HEK293 (cell line): ENCODE measurements at regions not wholly inside any gene's neighbourhood (a gene's known extent, or its start where the extent isn't known, plus 50 kb on each side); places are given as distances from the start of the nearest gene placed in this dataset.

Source experiments
- BCL11A ChIP-seq: fragments of 450-650 bp; formaldehyde crosslinking; IDR thresholded peaks from 2 replicates; pipeline ENCODE4 v1.5.1; 2016; ENCODE audit warnings: low read depth, missing biosample characterization, missing genetic modification characterization
- MEIS1 ChIP-seq: sonication (generic); formaldehyde crosslinking; IDR thresholded peaks from 2 replicates; pipeline ENCODE4 v1.8.1; 2022; ENCODE audit warnings: missing genetic modification reagents, mild to moderate bottlenecking, borderline replicate concordance
- YY1 ChIP-seq: fragments of 450-650 bp; formaldehyde crosslinking; IDR thresholded peaks from 2 replicates; pipeline ENCODE4 v1.5.1; 2018; ENCODE audit warnings: missing biosample characterization, missing genetic modification characterization
- ZFP3 ChIP-seq: fragments of 450-650 bp; formaldehyde crosslinking; IDR thresholded peaks from 2 replicates; pipeline ENCODE4 v1.5.1; 2016; ENCODE audit warnings: low read depth, missing biosample characterization, missing genetic modification characterization
- ZNF175 ChIP-seq: fragments of 450-650 bp; formaldehyde crosslinking; IDR thresholded peaks from 2 replicates; pipeline ENCODE4 v1.5.1; 2016; ENCODE audit warnings: missing biosample characterization, missing genetic modification characterization
- ZNF221 ChIP-seq: fragments of 450-650 bp; formaldehyde crosslinking; IDR thresholded peaks from 2 replicates; pipeline ENCODE4 v1.5.1; 2017; ENCODE audit warnings: missing biosample characterization, missing genetic modification characterization, borderline replicate concordance
- ZNF266 ChIP-seq: fragments of 450-650 bp; formaldehyde crosslinking; IDR thresholded peaks from 2 replicates; pipeline ENCODE4 v1.5.1; 2016; ENCODE audit warnings: missing biosample characterization, missing genetic modification characterization, low read depth
- ZNF514 ChIP-seq: fragments of 450-650 bp; formaldehyde crosslinking; IDR thresholded peaks from 2 replicates; pipeline ENCODE4 v1.5.1; 2016; ENCODE audit warnings: missing biosample characterization, missing genetic modification characterization
- ZNF560 ChIP-seq: fragments of 450-650 bp; formaldehyde crosslinking; IDR thresholded peaks from 2 replicates; pipeline ENCODE4 v1.5.1; 2017; ENCODE audit warnings: missing biosample characterization, missing genetic modification characterization, borderline replicate concordance
- TF ChIP-seq, protein P1 (sequence below): fragments of 450-650 bp; formaldehyde crosslinking; IDR thresholded peaks from 2 replicates; pipeline ENCODE4 v1.5.1; 2016; ENCODE audit warnings: missing biosample characterization, missing genetic modification characterization
- TF ChIP-seq, protein P2 (sequence below): fragments of 450-650 bp; formaldehyde crosslinking; IDR thresholded peaks from 2 replicates; pipeline ENCODE4 v1.5.1; 2016; ENCODE audit warnings: missing biosample characterization, missing genetic modification characterization, borderline replicate concordance
- TF ChIP-seq, protein P3 (sequence below): fragments of 450-650 bp; formaldehyde crosslinking; conservative IDR thresholded peaks from 2 replicates; pipeline ENCODE4 v1.5.1; 2016; ENCODE audit warnings: low read depth, missing biosample characterization, missing genetic modification characterization

DNA sequence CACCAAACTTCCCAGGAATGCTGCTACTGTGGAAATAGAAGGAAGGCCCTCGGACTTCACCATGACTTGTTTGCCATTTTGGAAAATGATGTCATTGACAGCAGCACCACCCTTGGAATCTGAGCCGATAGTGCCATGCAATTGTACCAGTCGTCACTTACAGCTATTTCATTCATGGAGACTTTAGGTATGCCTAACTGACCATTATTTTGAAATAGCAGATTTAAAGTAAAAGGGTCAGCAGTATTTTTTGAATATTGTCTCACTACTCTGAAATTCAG is 66.0 kb upstream of the ARL8B start:
- TF ChIP-seq ZFP3 (tag by site-specific recombination) = no peak
- TF ChIP-seq, protein P1, sequence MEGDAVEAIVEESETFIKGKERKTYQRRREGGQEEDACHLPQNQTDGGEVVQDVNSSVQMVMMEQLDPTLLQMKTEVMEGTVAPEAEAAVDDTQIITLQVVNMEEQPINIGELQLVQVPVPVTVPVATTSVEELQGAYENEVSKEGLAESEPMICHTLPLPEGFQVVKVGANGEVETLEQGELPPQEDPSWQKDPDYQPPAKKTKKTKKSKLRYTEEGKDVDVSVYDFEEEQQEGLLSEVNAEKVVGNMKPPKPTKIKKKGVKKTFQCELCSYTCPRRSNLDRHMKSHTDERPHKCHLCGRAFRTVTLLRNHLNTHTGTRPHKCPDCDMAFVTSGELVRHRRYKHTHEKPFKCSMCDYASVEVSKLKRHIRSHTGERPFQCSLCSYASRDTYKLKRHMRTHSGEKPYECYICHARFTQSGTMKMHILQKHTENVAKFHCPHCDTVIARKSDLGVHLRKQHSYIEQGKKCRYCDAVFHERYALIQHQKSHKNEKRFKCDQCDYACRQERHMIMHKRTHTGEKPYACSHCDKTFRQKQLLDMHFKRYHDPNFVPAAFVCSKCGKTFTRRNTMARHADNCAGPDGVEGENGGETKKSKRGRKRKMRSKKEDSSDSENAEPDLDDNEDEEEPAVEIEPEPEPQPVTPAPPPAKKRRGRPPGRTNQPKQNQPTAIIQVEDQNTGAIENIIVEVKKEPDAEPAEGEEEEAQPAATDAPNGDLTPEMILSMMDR (tag by site-specific recombination) = no peak
- TF ChIP-seq, protein P2, sequence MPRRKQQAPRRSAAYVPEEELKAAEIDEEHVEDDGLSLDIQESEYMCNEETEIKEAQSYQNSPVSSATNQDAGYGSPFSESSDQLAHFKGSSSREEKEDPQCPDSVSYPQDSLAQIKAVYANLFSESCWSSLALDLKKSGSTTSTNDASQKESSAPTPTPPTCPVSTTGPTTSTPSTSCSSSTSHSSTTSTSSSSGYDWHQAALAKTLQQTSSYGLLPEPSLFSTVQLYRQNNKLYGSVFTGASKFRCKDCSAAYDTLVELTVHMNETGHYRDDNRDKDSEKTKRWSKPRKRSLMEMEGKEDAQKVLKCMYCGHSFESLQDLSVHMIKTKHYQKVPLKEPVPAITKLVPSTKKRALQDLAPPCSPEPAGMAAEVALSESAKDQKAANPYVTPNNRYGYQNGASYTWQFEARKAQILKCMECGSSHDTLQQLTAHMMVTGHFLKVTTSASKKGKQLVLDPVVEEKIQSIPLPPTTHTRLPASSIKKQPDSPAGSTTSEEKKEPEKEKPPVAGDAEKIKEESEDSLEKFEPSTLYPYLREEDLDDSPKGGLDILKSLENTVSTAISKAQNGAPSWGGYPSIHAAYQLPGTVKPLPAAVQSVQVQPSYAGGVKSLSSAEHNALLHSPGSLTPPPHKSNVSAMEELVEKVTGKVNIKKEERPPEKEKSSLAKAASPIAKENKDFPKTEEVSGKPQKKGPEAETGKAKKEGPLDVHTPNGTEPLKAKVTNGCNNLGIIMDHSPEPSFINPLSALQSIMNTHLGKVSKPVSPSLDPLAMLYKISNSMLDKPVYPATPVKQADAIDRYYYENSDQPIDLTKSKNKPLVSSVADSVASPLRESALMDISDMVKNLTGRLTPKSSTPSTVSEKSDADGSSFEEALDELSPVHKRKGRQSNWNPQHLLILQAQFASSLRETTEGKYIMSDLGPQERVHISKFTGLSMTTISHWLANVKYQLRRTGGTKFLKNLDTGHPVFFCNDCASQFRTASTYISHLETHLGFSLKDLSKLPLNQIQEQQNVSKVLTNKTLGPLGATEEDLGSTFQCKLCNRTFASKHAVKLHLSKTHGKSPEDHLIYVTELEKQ (tag by site-specific recombination) = no peak
- no peak for TF ChIP-seq ZNF175 (tag by site-specific recombination)
- TF ChIP-seq MEIS1 (CRISPR knock-in tag) = no peak
- TF ChIP-seq ZNF266 (tag by site-specific recombination) = no peak
- TF ChIP-seq ZNF221 (tag by site-specific recombination) = no peak
- TF ChIP-seq ZNF514 (tag by site-specific recombination) = no peak
- no peak for TF ChIP-seq BCL11A (tag by site-specific recombination)
- no peak for TF ChIP-seq ZNF560 (tag by site-specific recombination)
- no peak for TF ChIP-seq YY1 (tag by site-specific recombination)
- TF ChIP-seq, protein P3, sequence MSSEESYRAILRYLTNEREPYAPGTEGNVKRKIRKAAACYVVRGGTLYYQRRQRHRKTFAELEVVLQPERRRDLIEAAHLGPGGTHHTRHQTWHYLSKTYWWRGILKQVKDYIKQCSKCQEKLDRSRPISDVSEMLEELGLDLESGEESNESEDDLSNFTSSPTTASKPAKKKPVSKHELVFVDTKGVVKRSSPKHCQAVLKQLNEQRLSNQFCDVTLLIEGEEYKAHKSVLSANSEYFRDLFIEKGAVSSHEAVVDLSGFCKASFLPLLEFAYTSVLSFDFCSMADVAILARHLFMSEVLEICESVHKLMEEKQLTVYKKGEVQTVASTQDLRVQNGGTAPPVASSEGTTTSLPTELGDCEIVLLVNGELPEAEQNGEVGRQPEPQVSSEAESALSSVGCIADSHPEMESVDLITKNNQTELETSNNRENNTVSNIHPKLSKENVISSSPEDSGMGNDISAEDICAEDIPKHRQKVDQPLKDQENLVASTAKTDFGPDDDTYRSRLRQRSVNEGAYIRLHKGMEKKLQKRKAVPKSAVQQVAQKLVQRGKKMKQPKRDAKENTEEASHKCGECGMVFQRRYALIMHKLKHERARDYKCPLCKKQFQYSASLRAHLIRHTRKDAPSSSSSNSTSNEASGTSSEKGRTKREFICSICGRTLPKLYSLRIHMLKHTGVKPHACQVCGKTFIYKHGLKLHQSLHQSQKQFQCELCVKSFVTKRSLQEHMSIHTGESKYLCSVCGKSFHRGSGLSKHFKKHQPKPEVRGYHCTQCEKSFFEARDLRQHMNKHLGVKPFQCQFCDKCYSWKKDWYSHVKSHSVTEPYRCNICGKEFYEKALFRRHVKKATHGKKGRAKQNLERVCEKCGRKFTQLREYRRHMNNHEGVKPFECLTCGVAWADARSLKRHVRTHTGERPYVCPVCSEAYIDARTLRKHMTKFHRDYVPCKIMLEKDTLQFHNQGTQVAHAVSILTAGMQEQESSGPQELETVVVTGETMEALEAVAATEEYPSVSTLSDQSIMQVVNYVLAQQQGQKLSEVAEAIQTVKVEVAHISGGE (tag by site-specific recombination) = no peak
